GM23338 (cell line): ENCODE measurements at regions not wholly inside any gene's neighbourhood (a gene's known extent, or its start where the extent isn't known, plus 50 kb on each side); places are given as distances from the start of the nearest gene placed in this dataset.

Source experiments
- CTCF ChIP-seq, 2 experiments: fragments of 200-600 bp in 1 of 2; sonication (generic) in 1 of 2; conservative IDR thresholded peaks; 2 replicates each; pipeline versions ENCODE4 v1.5.1 to v1.6.1; 2016 to 2017; ENCODE audit warnings: antibody characterized with exemption in 2 of 2, low read depth in 2 of 2, mild to moderate bottlenecking in 2 of 2, moderate library complexity in 1 of 2
- EZH2phosphoT487 ChIP-seq: fragments of 200-600 bp; sonication (generic); IDR thresholded peaks from one replicate; pipeline ENCODE4 v1.8.1; 2018; ENCODE audit warnings: antibody characterized with exemption; ENCODE audit not compliant: unreplicated experiment
- STAT1 ChIP-seq: IDR thresholded peaks from one replicate; pipeline ENCODE4 v1.6.1; 2016; ENCODE audit warnings: antibody characterized with exemption; ENCODE audit not compliant: unreplicated experiment
- ZNF462 ChIP-seq: fragments of 250-450 bp; sonication (Bioruptor Pico); IDR thresholded peaks from 2 replicates; pipeline ENCODE4 v1.5.0; 2020; ENCODE audit warnings: mild to moderate bottlenecking, moderate library complexity

- TF ChIP-seq CTCF (conservative IDR thresholded peaks at IDR 0.05; ENCODE audit: low read depth in 2 of 2) = no peak
- TF ChIP-seq STAT1 = no peak
- no peak for TF ChIP-seq EZH2phosphoT487
- no peak for TF ChIP-seq ZNF462 (CRISPR knock-in tag)
These were observed 71.3 kb upstream of the SPRED2 start for GRCh38 chr2:65503746-65504145.
